DND-41 (cell line): ENCODE measurements at regions not wholly inside any gene's neighbourhood (a gene's known extent, or its start where the extent isn't known, plus 50 kb on each side); places are given as distances from the start of the nearest gene placed in this dataset.

Experiments used
- ATAC-seq: fragments of 200-7000 bp; cut with Tn5 transposase; 3 replicates; pipeline ENCODE4 v1.9.1; 2021; ENCODE audit warnings: low read depth; ENCODE audit not compliant: insufficient read depth
- DNase-seq: peaks from one replicate; pipeline ENCODE4 v3.0.0-alpha.2; 2020
- H2AFZ ChIP-seq: 2 replicates; pipeline ENCODE4 v1.6.0; 2012; ENCODE audit warnings: low read depth, low read length
- H3K27ac ChIP-seq: 2 replicates; pipeline ENCODE4 v1.5.1; 2012; ENCODE audit warnings: low read length, inconsistent platforms
- H3K27me3 ChIP-seq: fragments of 200-600 bp; sonication (generic); 2 replicates; pipeline ENCODE4 v1.6.0; 2012; ENCODE audit warnings: low read length, mild to moderate bottlenecking, inconsistent platforms; ENCODE audit not compliant: insufficient read depth, poor library complexity
- H3K36me3 ChIP-seq: 2 replicates; pipeline ENCODE4 v1.5.1; 2012; ENCODE audit warnings: low read length, inconsistent platforms; ENCODE audit not compliant: insufficient read depth
- H3K4me1 ChIP-seq: 2 replicates; pipeline ENCODE4 v1.5.1; 2012; ENCODE audit warnings: mild to moderate bottlenecking, low read length; ENCODE audit not compliant: insufficient read depth
- H3K4me2 ChIP-seq: 2 replicates; pipeline ENCODE4 v1.6.0; 2012; ENCODE audit warnings: mild to moderate bottlenecking, moderate library complexity, low read length, inconsistent platforms; ENCODE audit not compliant: insufficient read depth
- H3K4me3 ChIP-seq, 2 experiments: fragments of 200-600 bp in 1 of 2; shearing (Covaris generic) in 1 of 2; 2 replicates each; pipeline ENCODE4 v1.5.1; 2012 to 2016; ENCODE audit warnings: inconsistent platforms in 2 of 2, low read length in 2 of 2, mild to moderate bottlenecking in 2 of 2, low read depth in 1 of 2, moderate library complexity in 1 of 2
- H3K79me2 ChIP-seq: 2 replicates; pipeline ENCODE4 v1.6.0; 2012; ENCODE audit warnings: low read length, inconsistent platforms; ENCODE audit not compliant: insufficient read depth
- H3K9ac ChIP-seq: 2 replicates; pipeline ENCODE4 v1.6.0; 2012; ENCODE audit warnings: low read depth, mild to moderate bottlenecking, inconsistent platforms, low read length, moderate library complexity
- H3K9me3 ChIP-seq: 2 replicates; pipeline ENCODE4 v1.5.1; 2012; ENCODE audit warnings: low read length, moderate library complexity, mild to moderate bottlenecking, inconsistent platforms; ENCODE audit not compliant: insufficient read depth, severe bottlenecking
- H4K20me1 ChIP-seq: 2 replicates; pipeline ENCODE4 v1.6.0; 2012; ENCODE audit warnings: low read length; ENCODE audit not compliant: insufficient read depth
- CTCF ChIP-seq: IDR thresholded peaks from 2 replicates; pipeline ENCODE4 v1.5.1; 2012; ENCODE audit warnings: borderline replicate concordance, low read length, moderate library complexity, mild to moderate bottlenecking; ENCODE audit not compliant: poor library complexity, severe bottlenecking; ENCODE audit errors: extremely low read depth
- EZH2 ChIP-seq: IDR thresholded peaks from 3 replicates; pipeline ENCODE4 v1.6.1; 2012; ENCODE audit warnings: borderline replicate concordance, low read depth, mild to moderate bottlenecking, moderate library complexity, low read length, inconsistent platforms; ENCODE audit not compliant: severe bottlenecking

DNA sequence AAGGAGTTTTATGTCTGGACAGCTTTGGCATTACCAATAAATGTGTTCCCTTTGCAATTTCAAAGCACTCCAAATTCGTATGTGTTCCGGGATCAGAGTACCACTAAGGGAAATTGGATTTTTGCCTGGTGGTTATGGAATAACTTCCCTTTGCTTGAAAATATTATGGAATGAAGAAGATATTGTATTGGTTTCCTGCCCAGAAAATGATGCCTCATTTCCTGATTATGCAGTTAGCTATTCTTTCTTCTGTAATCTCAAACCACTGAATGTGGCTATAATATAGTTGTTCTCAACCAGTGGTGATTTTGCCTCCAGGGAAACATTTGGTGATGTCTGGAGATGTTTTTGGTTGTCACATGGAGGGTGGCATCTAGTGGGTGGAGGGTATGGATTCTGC lies 142.9 kb downstream of the PCDH7 start:
- H3K4me2 ChIP-seq, result no peak overlapping the region
- H3K27me3 ChIP-seq, result no peaks in the 10 kb centered on the region
- no peaks in the 10 kb centered on the region for H3K9me3 ChIP-seq
- TF ChIP-seq EZH2 (no peak), CTCF (no peak)
- no peaks in the 10 kb centered on the region for H3K4me1 ChIP-seq
- no peak overlapping the region for H3K9ac ChIP-seq
- no peaks in the 10 kb centered on the region for H3K79me2 ChIP-seq
- DNase-seq (no peak), ATAC-seq (no peak)
- no peak overlapping the region for H3K4me3 ChIP-seq
- no peaks in the 10 kb centered on the region for H4K20me1 ChIP-seq
- H3K36me3 ChIP-seq, result no peaks in the 10 kb centered on the region
- H3K27ac ChIP-seq, result no peak overlapping the region
- no peak overlapping the region for H2AFZ ChIP-seq

- no peak overlapping the region for H3K27ac ChIP-seq
- no peaks in the 10 kb centered on the region for H3K9me3 ChIP-seq
- H3K4me2 ChIP-seq, result no peak overlapping the region
- ATAC-seq, result no peak
- H3K36me3 ChIP-seq, result no peaks in the 10 kb centered on the region
- no peaks in the 10 kb centered on the region for H3K4me1 ChIP-seq
- H3K9ac ChIP-seq, result no peak overlapping the region
- no peaks in the 10 kb centered on the region for H4K20me1 ChIP-seq
- no peak overlapping the region for H3K4me3 ChIP-seq
- TF ChIP-seq CTCF (no peak), EZH2 (no peak)
- H3K79me2 ChIP-seq, result no peaks in the 10 kb centered on the region
- no peaks in the 10 kb centered on the region for H3K27me3 ChIP-seq
- no peak overlapping the region for H2AFZ ChIP-seq
- DNase-seq, result no peak
Measured at GRCh38 chr4:30865691-30866090, 145.5 kb downstream of the PCDH7 start.

DNA sequence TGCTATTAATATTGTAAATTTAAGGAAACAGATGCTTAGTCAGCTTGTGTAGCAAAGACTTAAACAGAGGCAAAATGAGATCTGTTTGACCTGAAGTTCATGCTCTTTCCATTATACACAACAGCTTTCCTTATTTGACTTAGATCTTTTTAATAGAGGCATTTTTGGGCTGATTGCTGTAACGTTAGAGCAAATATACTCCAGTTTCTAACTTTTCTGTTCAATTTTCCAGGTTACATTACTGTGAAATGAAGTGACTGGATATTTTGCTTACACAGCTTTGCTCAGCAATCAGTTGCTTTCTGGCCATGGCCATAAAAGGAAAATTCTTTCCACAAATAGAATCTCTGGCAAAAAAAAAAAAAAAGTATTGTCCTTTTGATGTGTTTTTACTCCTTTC lies 146.2 kb downstream of the PCDH7 start:
- no peaks in the 10 kb centered on the region for H3K36me3 ChIP-seq
- no peaks in the 10 kb centered on the region for H3K27me3 ChIP-seq
- ATAC-seq (no peak), DNase-seq (no peak)
- no peaks in the 10 kb centered on the region for H3K9me3 ChIP-seq
- TF ChIP-seq CTCF, result no peak
- no peak for TF ChIP-seq EZH2
- H3K79me2 ChIP-seq, result no peaks in the 10 kb centered on the region
- no peaks in the 10 kb centered on the region for H4K20me1 ChIP-seq
- no peak overlapping the region for H3K4me3 ChIP-seq
- H3K4me1 ChIP-seq, result no peaks in the 10 kb centered on the region
- no peak overlapping the region for H2AFZ ChIP-seq
- no peak overlapping the region for H3K27ac ChIP-seq
- no peak overlapping the region for H3K4me2 ChIP-seq
- no peak overlapping the region for H3K9ac ChIP-seq

DNA sequence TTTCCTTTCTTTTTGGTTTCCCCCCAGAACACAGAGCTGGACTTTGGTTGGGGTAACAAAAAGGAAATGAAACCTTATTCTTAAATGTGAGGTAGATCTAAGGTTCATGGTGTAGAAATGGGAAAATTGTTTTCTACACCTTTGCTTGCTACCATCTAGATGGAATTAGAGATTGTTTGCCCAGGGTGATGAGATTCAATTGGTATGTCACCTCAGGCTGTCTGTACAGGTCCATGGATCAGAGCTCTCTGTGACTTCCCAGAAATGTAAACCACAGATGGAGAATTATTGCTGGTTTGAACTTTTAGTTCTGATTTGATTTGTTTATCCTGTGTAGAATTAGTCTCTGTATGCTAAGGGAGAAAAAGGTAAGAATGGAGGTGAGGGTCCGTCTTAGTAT lies 146.7 kb downstream of the PCDH7 start:
- Histone ChIP-seq H3K36me3 (no peaks in the 10 kb centered on the region), H3K27me3 (no peaks in the 10 kb centered on the region), H3K9ac (no peak overlapping the region), H3K79me2 (no peaks in the 10 kb centered on the region), H2AFZ (no peak overlapping the region), H3K4me3 (no peak overlapping the region), H3K4me2 (no peak overlapping the region), H3K4me1 (no peaks in the 10 kb centered on the region), H3K27ac (no peak overlapping the region), H3K9me3 (no peaks in the 10 kb centered on the region), H4K20me1 (no peaks in the 10 kb centered on the region)
- ATAC-seq (no peak), DNase-seq (no peak)
- no peak for TF ChIP-seq CTCF
